Psoas muscle (tissue), 7 donors: ENCODE measurements at regions not wholly inside any gene's neighbourhood (a gene's known extent, or its start where the extent isn't known, plus 50 kb on each side); places are given as distances from the start of the nearest gene placed in this dataset.

Source experiments
- ATAC-seq, 4 donors: fragments of 200-7000 bp; cut with Tn5 transposase; one replicate each; pipeline ENCODE4 v1.9.1; 2020; ENCODE audit warnings: moderate library complexity in 3 of 4, mild to moderate bottlenecking in 2 of 4
- DNase-seq, 2 donors: peaks; one replicate each; pipeline ENCODE4 v3.0.0-alpha.2; 2020
- H3K27ac ChIP-seq: fragments of 200-600 bp; one replicate; pipeline ENCODE4 v1.8.0; 2022
- H3K27me3 ChIP-seq, 3 donors: fragments of 200-600 bp in 1 of 3; one replicate each; pipeline versions ENCODE4 v1.6.1 to v1.8.0; 2013 to 2022; ENCODE audit warnings: low read length in 2 of 3, mild to moderate bottlenecking in 2 of 3, moderate library complexity in 1 of 3; ENCODE audit not compliant: insufficient read depth in 3 of 3
- H3K36me3 ChIP-seq, 2 donors: fragments of 200-600 bp in 1 of 2; one replicate each; pipeline versions ENCODE4 v1.6.1 to v1.8.0; 2013 to 2022; ENCODE audit warnings: low read depth in 1 of 2, mild to moderate bottlenecking in 1 of 2, moderate library complexity in 1 of 2; ENCODE audit not compliant: insufficient read depth in 1 of 2
- H3K4me1 ChIP-seq: fragments of 200-600 bp; one replicate; pipeline ENCODE4 v1.8.0; 2022
- H3K4me3 ChIP-seq: fragments of 200-600 bp; one replicate; pipeline ENCODE4 v1.8.0; 2022; ENCODE audit warnings: mild to moderate bottlenecking
- H3K9me3 ChIP-seq: fragments of 200-600 bp; one replicate; pipeline ENCODE4 v1.8.0; 2022
- CTCF ChIP-seq: fragments of 200-600 bp; IDR thresholded peaks from one replicate; pipeline ENCODE4 v1.8.0; 2022; ENCODE audit warnings: antibody characterized with exemption
- WGBS, 3 donors: extraction: QIAGEN DNeasy Blood & Tissue Kit; methylation state at CpG; one replicate each; pipeline versions ENCODE4 v1.1.6 to v1.1.7; 2013; 5-methylcytosine and 5-hydroxymethylcytosine counted together
- intact Hi-C, 2 donors: fragments of 100-400 bp; cut with DNase I; formaldehyde crosslinking; loops; one replicate each; pipeline versions ENCODE4 v1.11.0 to v1.14.2; 2022
- donor health status: healthy with polysubstance abuse.
- donor health status: DM: no; HTN: no; CAD: no; lungs with moderate emphysema.
- donor health status: Bipolar disorder and iron deficiency.
- donor health status: healthy.
- donor health status: DM: yes; HTN: yes; CAD: no.
- donor health status: DM: no; HTN: no; CAD: no.
- donor health status: DM: yes; HTN: yes; CAD: no.

GRCh38 chr3:194879991-194880939 lies 194.6 kb downstream of the FAM43A start:
- H3K4me3 ChIP-seq: no peak overlapping the region
- 34 to 49% (median 39%) methylated on average over 12 of the region's 12 CpGs for WGBS, 3 donors
- DNase-seq (peak in 1 of 2 donors; percentile 61), ATAC-seq (peak in 1 of 4 donors; percentile 51)
- peak overlapping the region; percentile 30 for H3K27ac ChIP-seq
- H3K27me3 ChIP-seq: no peaks in the 10 kb centered on the region
- intact Hi-C loops: loop anchor here in 1 of 2 donors (5.0 kb wide), 1 partner anchor 52 kb away; no protein-coding TSS in a partner anchor
- H3K9me3 ChIP-seq: peaks cover 5% of the 10 kb centered on the region
- peaks cover 15% of the 10 kb centered on the region for H3K4me1 ChIP-seq
- TF ChIP-seq CTCF: no peak
- no peaks in the 10 kb centered on the region for H3K36me3 ChIP-seq

- Histone ChIP-seq H3K9me3 (peaks cover 5% of the 10 kb centered on the region), H3K4me1 (peaks cover 15% of the 10 kb centered on the region), H3K27ac (peak overlapping the region; percentile 30), H3K36me3 (no peaks in the 10 kb centered on the region), H3K4me3 (no peak overlapping the region), H3K27me3 (no peaks in the 10 kb centered on the region)
- DNase-seq: no peak
- no peak for TF ChIP-seq CTCF
- no peak for ATAC-seq
- intact Hi-C loops: loop anchor here in 1 of 2 donors (5.0 kb wide), 1 partner anchor 51 kb away; no protein-coding TSS in a partner anchor
- WGBS, 3 donors: 74 to 83% (median 81%) methylated on average over 12 of the region's 12 CpGs
Observed at GRCh38 chr3:194880940-194881925, 195.6 kb downstream of the FAM43A start.

- DNase-seq (no peak), ATAC-seq (peak in 2 of 4 donors; percentile 29 to 35)
- Histone ChIP-seq H3K36me3 (no peaks in the 10 kb centered on the region), H3K27ac (no peak overlapping the region), H3K4me1 (peaks cover 8% of the 10 kb centered on the region), H3K4me3 (no peak overlapping the region), H3K9me3 (peaks cover 5% of the 10 kb centered on the region), H3K27me3 (no peaks in the 10 kb centered on the region)
- WGBS, 3 donors: 71 to 74% (median 72%) methylated on average over 6 of the region's 6 CpGs
- intact Hi-C loops: loop anchor here in 1 of 2 donors (5.0 kb wide), 1 partner anchor 48 kb away; no protein-coding TSS in a partner anchor
- no peak for TF ChIP-seq CTCF
Observed at GRCh38 chr3:194884649-194885315, 199.1 kb downstream of the FAM43A start.

- peaks cover 5% of the 10 kb centered on the region for H3K9me3 ChIP-seq
- H3K27me3 ChIP-seq: no peaks in the 10 kb centered on the region
- no peaks in the 10 kb centered on the region for H3K36me3 ChIP-seq
- no peak for TF ChIP-seq CTCF
- H3K4me1 ChIP-seq: peaks cover under 1% of the 10 kb centered on the region
- DNase-seq (no peak), ATAC-seq (no peak)
- intact Hi-C loops: no loop called here
- no peak overlapping the region for H3K4me3 ChIP-seq
- no peak overlapping the region for H3K27ac ChIP-seq
- 92 to 95% (median 94%) methylated on average over 2 of the region's 2 CpGs for WGBS, 3 donors
Observed at GRCh38 chr3:194885766-194886165, 200.1 kb downstream of the FAM43A start.
